K562 (cell line): ENCODE measurements at regions not wholly inside any gene's neighbourhood (a gene's known extent, or its start where the extent isn't known, plus 50 kb on each side); places are given as distances from the start of the nearest gene placed in this dataset.

Source experiments
- ATAC-seq: fragments of 200-7000 bp; cut with Tn5 transposase; 3 replicates; pipeline ENCODE4 v1.9.1; 2020; ENCODE audit warnings: moderate library complexity
- BruUV-seq: library from RNA; stranded (reverse); fragments of 400-500 nt; replicated peaks from 2 replicates; lab custom pipeline; 2021; lab: Mats Ljungman, UMichigan
- CTCF ChIA-PET: fragments of 300-600 bp; formaldehyde crosslinking; extraction: SDS; loops from one replicate; lab custom pipeline; 2021; ENCODE audit warnings: low intra/inter-chr PET ratio; lab: Yijun Ruan, JAX
- POLR2A ChIA-PET: fragments of 300-600, 350-650 bp; sonication (Branson Sonifier 250); formaldehyde crosslinking; extraction: SDS; loops from one replicate; lab custom pipeline; 2021; ENCODE audit warnings: antibody characterized with exemption, inconsistent platforms; lab: Yijun Ruan, JAX
- DNase-seq, 4 experiments: peaks; one replicate each; pipeline versions ENCODE4 v3.0.0 to v3.0.0-alpha.2; 2011 to 2018; ENCODE audit warnings: low spot score in 3 of 4, mixed read lengths in 3 of 4; ENCODE audit errors: extremely low read depth in 1 of 4
- FAIRE-seq: peaks from 2 replicates; lab custom pipeline; 2011; peaks lifted over from hg19 to GRCh38; lab: Jason Lieb, UNC
- H2AFZ ChIP-seq: 2 replicates; pipeline ENCODE4 v1.6.0; 2011; ENCODE audit warnings: low read depth, low read length, control low read depth, inconsistent platforms
- H3K27ac ChIP-seq: fragments of 200-600 bp; 3 replicates; pipeline ENCODE4 v1.8.0; 2011; ENCODE audit warnings: low read depth, mild to moderate bottlenecking, control low read depth, inconsistent platforms, low read length, moderate library complexity, mixed read lengths; ENCODE audit errors: extremely low read depth
- H3K27me3 ChIP-seq, 2 experiments: fragments of 300-600 bp in 1 of 2; 2 replicates in 1 of 2; 3 replicates in 1 of 2; pipeline versions ENCODE4 v1.6.0 to v1.8.0; 2011; ENCODE audit warnings: inconsistent platforms in 2 of 2, low read length in 2 of 2, mild to moderate bottlenecking in 1 of 2, mixed read lengths in 1 of 2, moderate library complexity in 1 of 2; ENCODE audit not compliant: control insufficient read depth in 2 of 2, insufficient read depth in 2 of 2
- H3K36me3 ChIP-seq: fragments of 300-600 bp; 3 replicates; pipeline ENCODE4 v1.8.0; 2011; ENCODE audit warnings: mild to moderate bottlenecking, low read length, inconsistent platforms; ENCODE audit not compliant: control insufficient read depth, insufficient read depth
- H3K4me1 ChIP-seq, 2 experiments: fragments of 200-600 bp in 1 of 2; replicated peaks in 1 of 2; 2 replicates in 1 of 2; 3 replicates in 1 of 2; pipeline versions ENCODE4 v1.5.1 to v1.8.0; 2011; ENCODE audit warnings: inconsistent platforms in 2 of 2, low read length in 2 of 2, mild to moderate bottlenecking in 1 of 2, mixed read lengths in 1 of 2, moderate library complexity in 1 of 2; ENCODE audit not compliant: control insufficient read depth in 2 of 2, insufficient read depth in 2 of 2
- H3K4me2 ChIP-seq: 2 replicates; pipeline ENCODE4 v1.6.1; 2011; ENCODE audit warnings: low read length, control low read depth, inconsistent platforms, mixed read lengths; ENCODE audit not compliant: insufficient read depth
- H3K4me3 ChIP-seq: fragments of 200-600 bp; sonication (generic), shearing (Covaris generic); 2 replicates; pipeline ENCODE4 v1.5.1; 2016; ENCODE audit warnings: control low read depth, inconsistent platforms
- H3K79me2 ChIP-seq: fragments of 200-600 bp; 3 replicates; pipeline ENCODE4 v1.8.0; 2011; ENCODE audit warnings: low read length, inconsistent platforms; ENCODE audit not compliant: control insufficient read depth, insufficient read depth
- H3K9ac ChIP-seq, 2 experiments: 2 replicates each; pipeline versions ENCODE4 v1.6.0 to v1.6.1; 2011; ENCODE audit warnings: low read depth in 2 of 2, low read length in 2 of 2, control low read depth in 1 of 2, inconsistent platforms in 1 of 2, mild to moderate bottlenecking in 1 of 2, mixed read lengths in 1 of 2; ENCODE audit not compliant: insufficient read depth in 1 of 2
- H3K9me1 ChIP-seq: one replicate; pipeline ENCODE4 v1.6.0; 2011; ENCODE audit warnings: inconsistent platforms, mild to moderate bottlenecking, low read length, moderate library complexity; ENCODE audit not compliant: control insufficient read depth, insufficient read depth
- H3K9me3 ChIP-seq: replicated peaks from 2 replicates; pipeline ENCODE4 v1.5.1; 2011; ENCODE audit warnings: low read depth, low read length, inconsistent platforms; ENCODE audit not compliant: control insufficient read depth, insufficient read depth
- H4K20me1 ChIP-seq: replicated peaks from 2 replicates; pipeline ENCODE4 v1.6.1; 2011; ENCODE audit warnings: low read length, inconsistent platforms, mixed read lengths; ENCODE audit not compliant: control insufficient read depth, insufficient read depth
- DIDO1 ChIP-seq: fragments of 450-650 bp; IDR thresholded peaks from 2 replicates; pipeline ENCODE4 v1.6.1; 2016; ENCODE audit warnings: low read depth, missing biosample characterization, missing genetic modification characterization
- GTF3C2 ChIP-seq: IDR thresholded peaks from 3 replicates; pipeline ENCODE4 v1.6.1; 2011; ENCODE audit warnings: borderline replicate concordance, mild to moderate bottlenecking, moderate library complexity; ENCODE audit not compliant: insufficient read length; ENCODE audit errors: extremely low read depth
- JUNB ChIP-seq: fragments of 450-650 bp; formaldehyde crosslinking; conservative IDR thresholded peaks from 2 replicates; pipeline ENCODE4 v1.4.0; 2020; ENCODE audit warnings: mild to moderate bottlenecking
- KDM1A ChIP-seq, 2 experiments: fragments of 450-650 bp; IDR thresholded peaks; 2 replicates each; pipeline ENCODE4 v1.6.1; 2016; ENCODE audit warnings: mild to moderate bottlenecking in 2 of 2
- KDM2B ChIP-seq: fragments of 250-450 bp; sonication (Bioruptor Pico); IDR thresholded peaks from 2 replicates; pipeline ENCODE4 v1.8.0; 2021; ENCODE audit warnings: mild to moderate bottlenecking, moderate library complexity
- KLF10 ChIP-seq: fragments of 250-450 bp; sonication (Bioruptor Pico); IDR thresholded peaks from 2 replicates; pipeline ENCODE4 v1.6.1; 2021; ENCODE audit warnings: matching md5 sums
- MTF1 ChIP-seq: fragments of 250-450 bp; sonication (Bioruptor Pico); IDR thresholded peaks from 2 replicates; pipeline ENCODE4 v1.9.0; 2021; ENCODE audit warnings: moderate library complexity, mild to moderate bottlenecking, inconsistent platforms, borderline replicate concordance
- NCOA2 ChIP-seq, 2 experiments: fragments of 450-650 bp; IDR thresholded peaks; 2 replicates each; pipeline ENCODE4 v1.6.1; 2018; ENCODE audit warnings: mild to moderate bottlenecking in 2 of 2, moderate library complexity in 1 of 2; ENCODE audit not compliant: partially characterized antibody in 2 of 2
- NELFE ChIP-seq: IDR thresholded peaks from 2 replicates; pipeline ENCODE4 v1.6.1; 2011; ENCODE audit warnings: mild to moderate bottlenecking; ENCODE audit not compliant: insufficient read depth, insufficient read length
- NR3C1 ChIP-seq: sonication (generic); formaldehyde crosslinking; IDR thresholded peaks from 2 replicates; pipeline ENCODE4 v1.8.1; 2022; ENCODE audit warnings: missing genetic modification reagents
- NR4A1 ChIP-seq, 2 experiments: fragments of 250-450 bp in 1 of 2; fragments of 450-650 bp in 1 of 2; sonication (Bioruptor Pico) in 1 of 2; IDR thresholded peaks; 2 replicates each; pipeline versions ENCODE4 v1.4.0 to v1.6.1; 2016 to 2020; ENCODE audit warnings: mild to moderate bottlenecking in 2 of 2, missing compliant biosample characterization in 1 of 2, missing genetic modification characterization in 1 of 2, moderate library complexity in 1 of 2
- NUFIP1 ChIP-seq: fragments of 450-650 bp; IDR thresholded peaks from 2 replicates; pipeline ENCODE4 v1.6.1; 2018; ENCODE audit not compliant: partially characterized antibody
- SIX5 ChIP-seq, 2 experiments: IDR thresholded peaks; 2 replicates each; pipeline ENCODE4 v1.6.1; 2011; ENCODE audit warnings: low read length in 2 of 2, borderline replicate concordance in 1 of 2, low read depth in 1 of 2, mild to moderate bottlenecking in 1 of 2, moderate library complexity in 1 of 2; ENCODE audit not compliant: insufficient read depth in 1 of 2
- ZNF184 ChIP-seq: sonication (generic); formaldehyde crosslinking; IDR thresholded peaks from 2 replicates; pipeline ENCODE4 v1.5.0; 2020; ENCODE audit warnings: missing genetic modification reagents
- WGBS: fragments of 100-300 bp; shearing (Covaris generic); methylation state at CpG from one replicate; pipeline ENCODE4 v1.1.6; 2016; ENCODE audit warnings: low coverage, mixed read lengths; ENCODE audit not compliant: insufficient coverage; ENCODE audit errors: missing lambda C conversion rate; 5-methylcytosine and 5-hydroxymethylcytosine counted together
- in situ Hi-C: fragments of 300-500 bp; cut with MboI; formaldehyde crosslinking; loops from 4 replicates; pipeline ENCODE4 v1.15.0; 2018; ENCODE audit warnings: inconsistent platforms, mixed read lengths
- intact Hi-C: fragments of 100-400 bp; cut with micrococcal nuclease; formaldehyde crosslinking; loops from 2 replicates; pipeline ENCODE4 v1.14.2; 2022
- TF ChIP-seq, protein P1 (sequence below): fragments of 250-450 bp; sonication (Bioruptor Pico); IDR thresholded peaks from 2 replicates; pipeline ENCODE4 v1.5.0; 2022; ENCODE audit warnings: mild to moderate bottlenecking
- TF ChIP-seq, protein P2 (sequence below): fragments of 450-650 bp; formaldehyde crosslinking; conservative IDR thresholded peaks from 2 replicates; pipeline ENCODE4 v1.4.0; 2022; ENCODE audit warnings: mild to moderate bottlenecking, missing genetic modification characterization

- FAIRE-seq = no peak
- no peaks in the 10 kb centered on the region for H3K27me3 ChIP-seq
- H3K9me1 ChIP-seq = no peaks in the 10 kb centered on the region
- H3K9ac ChIP-seq = no peak overlapping the region
- no peaks in the 10 kb centered on the region for H3K79me2 ChIP-seq
- H3K4me3 ChIP-seq = no peak overlapping the region
- CTCF ChIA-PET = no interaction called here
- POLR2A ChIA-PET = no interaction called here
- H2AFZ ChIP-seq = no peak overlapping the region
- intact Hi-C loops (no loop called here), in situ Hi-C loops (no loop called here)
- H4K20me1 ChIP-seq = no peaks in the 10 kb centered on the region
- no peaks in the 10 kb centered on the region for H3K36me3 ChIP-seq
- no peak for DNase-seq
- ATAC-seq = no peak
- no TSS peak for BruUV-seq
- 0% methylated on average over 2 of the region's 2 CpGs for WGBS
- no peaks in the 10 kb centered on the region for H3K9me3 ChIP-seq
- TF ChIP-seq, protein P1, sequence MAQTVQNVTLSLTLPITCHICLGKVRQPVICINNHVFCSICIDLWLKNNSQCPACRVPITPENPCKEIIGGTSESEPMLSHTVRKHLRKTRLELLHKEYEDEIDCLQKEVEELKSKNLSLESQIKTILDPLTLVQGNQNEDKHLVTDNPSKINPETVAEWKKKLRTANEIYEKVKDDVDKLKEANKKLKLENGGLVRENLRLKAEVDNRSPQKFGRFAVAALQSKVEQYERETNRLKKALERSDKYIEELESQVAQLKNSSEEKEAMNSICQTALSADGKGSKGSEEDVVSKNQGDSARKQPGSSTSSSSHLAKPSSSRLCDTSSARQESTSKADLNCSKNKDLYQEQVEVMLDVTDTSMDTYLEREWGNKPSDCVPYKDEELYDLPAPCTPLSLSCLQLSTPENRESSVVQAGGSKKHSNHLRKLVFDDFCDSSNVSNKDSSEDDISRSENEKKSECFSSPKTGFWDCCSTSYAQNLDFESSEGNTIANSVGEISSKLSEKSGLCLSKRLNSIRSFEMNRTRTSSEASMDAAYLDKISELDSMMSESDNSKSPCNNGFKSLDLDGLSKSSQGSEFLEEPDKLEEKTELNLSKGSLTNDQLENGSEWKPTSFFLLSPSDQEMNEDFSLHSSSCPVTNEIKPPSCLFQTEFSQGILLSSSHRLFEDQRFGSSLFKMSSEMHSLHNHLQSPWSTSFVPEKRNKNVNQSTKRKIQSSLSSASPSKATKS = no peak
- TF ChIP-seq JUNB = no peak
- TF ChIP-seq NR4A1 (CRISPR knock-in tag; IDR thresholded peaks at IDR 0.05) = no peak
- TF ChIP-seq NR4A1 (tag; IDR thresholded peaks at IDR 0.05) = no peak
- TF ChIP-seq, protein P2, sequence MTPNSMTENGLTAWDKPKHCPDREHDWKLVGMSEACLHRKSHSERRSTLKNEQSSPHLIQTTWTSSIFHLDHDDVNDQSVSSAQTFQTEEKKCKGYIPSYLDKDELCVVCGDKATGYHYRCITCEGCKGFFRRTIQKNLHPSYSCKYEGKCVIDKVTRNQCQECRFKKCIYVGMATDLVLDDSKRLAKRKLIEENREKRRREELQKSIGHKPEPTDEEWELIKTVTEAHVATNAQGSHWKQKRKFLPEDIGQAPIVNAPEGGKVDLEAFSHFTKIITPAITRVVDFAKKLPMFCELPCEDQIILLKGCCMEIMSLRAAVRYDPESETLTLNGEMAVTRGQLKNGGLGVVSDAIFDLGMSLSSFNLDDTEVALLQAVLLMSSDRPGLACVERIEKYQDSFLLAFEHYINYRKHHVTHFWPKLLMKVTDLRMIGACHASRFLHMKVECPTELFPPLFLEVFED (CRISPR knock-in tag) = no peak
- TF ChIP-seq GTF3C2 = no peak
- TF ChIP-seq ZNF184 (CRISPR knock-in tag) = no peak
- TF ChIP-seq NELFE = no peak
- TF ChIP-seq MTF1 = no peak
- no peak for TF ChIP-seq NCOA2 (IDR thresholded peaks at IDR 0.05; ENCODE audit: partially characterized antibody in 2 of 2)
- no peak for TF ChIP-seq NUFIP1
- TF ChIP-seq DIDO1 (tag) = no peak
- TF ChIP-seq KDM2B = no peak
- TF ChIP-seq SIX5 (IDR thresholded peaks at IDR 0.05; ENCODE audit: borderline replicate concordance in 1 of 2, insufficient read depth in 1 of 2, low read depth in 1 of 2, low read length in 2 of 2) = no peak
- TF ChIP-seq KDM1A (IDR thresholded peaks at IDR 0.05) = no peak
- no peak for TF ChIP-seq KLF10 (CRISPR knock-in tag)
- no peak for TF ChIP-seq NR3C1 (CRISPR knock-in tag)
- H3K27ac ChIP-seq = no peak overlapping the region
- H3K4me1 ChIP-seq = no peaks in the 10 kb centered on the region
- H3K4me2 ChIP-seq = no peak overlapping the region
Observed at GRCh38 chr6:113458368-113459010, 398.7 kb upstream of the MARCKS start.
